ENCODE measurements at regions not wholly inside any gene's neighbourhood (a gene's known extent, or its start where the extent isn't known, plus 50 kb on each side); places are given as distances from the start of the nearest gene placed in this dataset.

DNA sequence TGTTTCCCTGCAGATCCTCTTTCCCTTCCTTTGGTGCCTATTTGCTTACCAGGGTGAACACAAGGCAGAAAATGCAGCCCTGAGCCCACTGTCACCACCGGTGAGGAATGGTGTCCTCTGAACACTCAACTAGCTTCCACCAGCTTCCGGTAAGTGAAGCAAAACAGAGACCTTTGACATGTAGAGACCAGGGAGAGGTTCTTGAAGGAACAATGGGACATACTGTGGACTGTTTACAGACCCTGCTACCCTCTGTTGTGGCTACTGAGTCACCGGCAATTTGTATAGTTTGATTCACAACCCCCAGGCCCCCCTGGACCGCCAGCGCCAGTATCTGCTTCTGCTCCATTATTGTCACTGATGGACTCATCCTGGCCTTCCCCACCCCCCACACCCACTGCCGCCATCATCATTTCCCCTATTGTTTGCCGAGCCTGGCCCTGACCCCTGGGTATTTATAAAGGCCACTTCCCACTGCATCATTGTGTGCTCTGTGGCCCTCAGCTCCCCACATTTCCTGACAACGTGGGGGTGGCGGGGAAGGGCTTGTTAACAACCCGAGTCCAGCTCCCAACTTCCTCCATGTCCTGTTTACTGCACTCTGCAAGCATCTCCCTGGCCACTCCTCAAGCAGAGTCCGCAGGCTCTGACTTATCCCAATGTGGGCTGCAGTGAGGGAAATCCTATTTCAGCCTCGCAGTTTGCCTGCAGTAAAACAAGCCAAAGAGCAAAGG, 252.9 kb downstream of the ETS1 start:
- TF ChIP-seq, protein P1, sequence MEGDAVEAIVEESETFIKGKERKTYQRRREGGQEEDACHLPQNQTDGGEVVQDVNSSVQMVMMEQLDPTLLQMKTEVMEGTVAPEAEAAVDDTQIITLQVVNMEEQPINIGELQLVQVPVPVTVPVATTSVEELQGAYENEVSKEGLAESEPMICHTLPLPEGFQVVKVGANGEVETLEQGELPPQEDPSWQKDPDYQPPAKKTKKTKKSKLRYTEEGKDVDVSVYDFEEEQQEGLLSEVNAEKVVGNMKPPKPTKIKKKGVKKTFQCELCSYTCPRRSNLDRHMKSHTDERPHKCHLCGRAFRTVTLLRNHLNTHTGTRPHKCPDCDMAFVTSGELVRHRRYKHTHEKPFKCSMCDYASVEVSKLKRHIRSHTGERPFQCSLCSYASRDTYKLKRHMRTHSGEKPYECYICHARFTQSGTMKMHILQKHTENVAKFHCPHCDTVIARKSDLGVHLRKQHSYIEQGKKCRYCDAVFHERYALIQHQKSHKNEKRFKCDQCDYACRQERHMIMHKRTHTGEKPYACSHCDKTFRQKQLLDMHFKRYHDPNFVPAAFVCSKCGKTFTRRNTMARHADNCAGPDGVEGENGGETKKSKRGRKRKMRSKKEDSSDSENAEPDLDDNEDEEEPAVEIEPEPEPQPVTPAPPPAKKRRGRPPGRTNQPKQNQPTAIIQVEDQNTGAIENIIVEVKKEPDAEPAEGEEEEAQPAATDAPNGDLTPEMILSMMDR (IDR thresholded peaks at IDR 0.05; ENCODE audit: insufficient read depth, low read length), result no peak
- H3K4me3 ChIP-seq (ENCODE audit: low read depth, low read length), result no peak overlapping the region
- DNase-seq (ENCODE audit: low read depth), result no peak

DNA sequence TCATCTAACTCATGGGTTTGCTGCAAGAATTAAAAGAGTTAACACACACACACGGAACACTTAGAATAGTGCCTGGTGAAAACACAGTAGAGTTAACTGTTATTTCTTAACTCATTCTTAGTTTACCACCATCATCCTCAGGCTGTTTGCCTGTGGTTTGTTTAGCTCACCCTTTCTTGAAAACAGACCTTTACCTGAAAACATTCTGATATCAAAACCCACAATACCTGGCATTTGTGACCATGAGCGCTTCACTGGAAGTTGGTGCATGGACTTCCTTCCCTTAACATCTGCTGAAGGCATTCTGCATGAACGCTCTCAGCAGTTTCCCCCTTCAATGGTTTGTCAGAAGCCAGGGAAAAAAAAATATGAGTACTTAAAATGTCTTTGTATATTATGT, 256.0 kb downstream of the ETS1 start:
- TF ChIP-seq, protein P1 (IDR thresholded peaks at IDR 0.05; ENCODE audit: insufficient read depth, low read length), result no peak
- no peak overlapping the region for H3K4me3 ChIP-seq (ENCODE audit: low read depth, low read length)
- DNase-seq (ENCODE audit: low read depth), result no peak

DNA sequence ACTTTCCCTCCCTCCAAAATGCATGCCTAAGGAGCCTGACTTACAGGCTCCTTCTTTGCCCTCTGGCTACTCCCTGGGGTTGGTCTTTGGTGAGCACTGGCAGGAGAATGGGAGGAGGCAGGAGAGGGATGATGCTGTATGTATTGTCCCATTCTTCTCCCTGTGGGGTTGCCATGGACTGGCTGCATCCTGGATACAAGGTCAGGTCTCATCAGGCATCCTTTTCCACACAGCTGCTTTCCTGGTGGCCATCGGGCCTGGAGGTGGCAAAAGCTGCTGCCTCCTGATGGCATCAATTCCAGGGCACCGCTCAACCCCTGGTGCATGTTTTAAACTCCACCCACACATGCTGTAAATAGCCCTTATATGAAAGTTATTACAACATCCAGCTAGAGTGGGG, 257.2 kb downstream of the ETS1 start:
- DNase-seq (ENCODE audit: low read depth), result no peak
- no peak overlapping the region for H3K4me3 ChIP-seq (ENCODE audit: low read depth, low read length)
- TF ChIP-seq, protein P1 (IDR thresholded peaks at IDR 0.05; ENCODE audit: insufficient read depth, low read length), result no peak

DNA sequence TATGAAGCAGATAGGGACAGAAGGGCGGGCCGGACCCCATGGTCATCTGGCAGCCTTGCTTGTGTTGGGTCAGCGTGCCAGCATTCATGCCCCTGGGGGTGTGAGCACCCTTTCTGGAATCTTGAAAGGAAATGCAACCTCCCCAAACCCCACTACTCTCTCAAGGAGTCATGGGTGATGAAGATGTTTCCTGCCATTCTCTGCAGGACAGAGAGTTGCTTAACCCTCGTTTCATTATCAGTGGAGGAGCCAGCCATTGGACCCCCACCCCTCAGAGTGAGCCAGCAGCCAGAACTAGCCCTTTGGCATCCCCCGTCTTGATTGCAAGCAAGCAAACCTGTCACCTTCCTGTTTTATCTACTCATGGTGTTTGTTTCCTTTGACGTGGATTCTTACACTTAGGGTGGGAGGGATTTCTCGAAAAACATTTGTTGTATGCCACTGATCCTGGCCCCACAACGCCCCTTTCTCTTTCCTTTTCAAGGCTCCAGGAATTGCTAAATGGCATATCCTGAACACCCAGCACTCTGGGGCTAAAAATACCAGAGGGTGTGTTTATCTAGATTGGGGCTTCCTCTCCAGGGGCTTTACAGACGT, 258.3 kb downstream of the ETS1 start:
- DNase-seq (ENCODE audit: low read depth), result no peak
- H3K4me3 ChIP-seq (ENCODE audit: low read depth, low read length), result no peak overlapping the region
- TF ChIP-seq, protein P1 (IDR thresholded peaks at IDR 0.05; ENCODE audit: insufficient read depth, low read length), result no peak

DNA sequence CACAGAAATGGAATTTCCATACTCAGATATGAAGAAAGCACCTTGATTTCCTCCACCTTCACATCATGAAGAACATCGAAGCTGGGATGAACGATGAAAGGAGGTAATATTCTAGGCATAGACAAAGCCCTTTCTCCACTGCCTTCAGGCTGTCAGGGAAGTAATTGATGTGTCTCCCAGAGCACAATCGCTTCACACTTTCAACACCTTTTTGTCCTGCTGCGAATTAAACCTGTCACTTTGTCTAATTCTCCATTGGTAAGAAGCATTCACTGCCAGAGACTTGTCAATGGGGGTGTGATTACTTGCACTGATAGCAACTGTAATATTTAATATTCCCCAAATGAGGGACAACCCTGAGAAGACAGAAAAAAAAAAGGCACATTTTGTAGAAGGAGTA, 260.1 kb downstream of the ETS1 start:
- TF ChIP-seq, protein P1 (IDR thresholded peaks at IDR 0.05; ENCODE audit: insufficient read depth, low read length), result no peak
- no peak overlapping the region for H3K4me3 ChIP-seq (ENCODE audit: low read depth, low read length)
- no peak for DNase-seq (ENCODE audit: low read depth)

DNA sequence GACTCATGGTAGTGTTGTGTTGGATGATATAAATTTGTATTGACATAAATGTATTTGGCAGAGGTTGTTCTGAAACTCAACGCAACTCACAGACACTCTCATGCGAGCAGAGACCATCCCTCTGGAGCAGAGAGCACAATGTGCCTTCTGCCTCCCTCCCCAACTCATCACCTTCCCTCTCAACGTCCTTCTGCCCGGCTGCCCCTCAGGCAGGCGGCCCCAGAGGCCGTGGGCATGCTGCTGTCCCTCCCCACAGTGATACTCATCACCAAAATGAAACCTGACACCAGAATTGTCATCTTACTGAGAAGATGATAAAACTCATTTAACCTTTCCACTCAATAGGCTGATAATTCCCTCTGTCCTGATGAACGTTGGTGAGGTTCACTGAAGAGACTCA, 260.6 kb downstream of the ETS1 start:
- TF ChIP-seq, protein P1 (IDR thresholded peaks at IDR 0.05; ENCODE audit: insufficient read depth, low read length), result no peak
- DNase-seq (ENCODE audit: low read depth), result no peak
- H3K4me3 ChIP-seq (ENCODE audit: low read depth, low read length), result no peak overlapping the region

All from fibroblast of the aortic adventitia (primary cell).